T-helper 2 cell treated with Interferon-gamma antibody and Interleukin-4, amounts not matched to agents 5 μg/mL and 100 μg/mL, for 36 hours (primary cell): ENCODE measurements at regions not wholly inside any gene's neighbourhood (a gene's known extent, or its start where the extent isn't known, plus 50 kb on each side); places are given as distances from the start of the nearest gene placed in this dataset.

Experiments used
- DNase-seq: peaks from one replicate; pipeline ENCODE4 v3.0.0; 2021; ENCODE audit warnings: low spot score
- H3K27ac Mint-ChIP-seq: one replicate; pipeline ENCODE4 v1.8.0; 2021; ENCODE audit warnings: mild to moderate bottlenecking, mixed read lengths
- H3K27me3 Mint-ChIP-seq: one replicate; pipeline ENCODE4 v1.8.0; 2021; ENCODE audit warnings: low read depth, mixed read lengths
- H3K36me3 Mint-ChIP-seq: one replicate; pipeline ENCODE4 v1.8.0; 2021; ENCODE audit warnings: low read depth, mixed read lengths
- H3K4me1 Mint-ChIP-seq: one replicate; pipeline ENCODE4 v1.8.0; 2021; ENCODE audit warnings: low read depth, mixed read lengths
- H3K4me3 Mint-ChIP-seq: one replicate; pipeline ENCODE4 v1.8.0; 2022; ENCODE audit warnings: mild to moderate bottlenecking, moderate library complexity, mixed read lengths
- H3K9me3 Mint-ChIP-seq: one replicate; pipeline ENCODE4 v1.8.0; 2021; ENCODE audit warnings: mixed read lengths

DNA sequence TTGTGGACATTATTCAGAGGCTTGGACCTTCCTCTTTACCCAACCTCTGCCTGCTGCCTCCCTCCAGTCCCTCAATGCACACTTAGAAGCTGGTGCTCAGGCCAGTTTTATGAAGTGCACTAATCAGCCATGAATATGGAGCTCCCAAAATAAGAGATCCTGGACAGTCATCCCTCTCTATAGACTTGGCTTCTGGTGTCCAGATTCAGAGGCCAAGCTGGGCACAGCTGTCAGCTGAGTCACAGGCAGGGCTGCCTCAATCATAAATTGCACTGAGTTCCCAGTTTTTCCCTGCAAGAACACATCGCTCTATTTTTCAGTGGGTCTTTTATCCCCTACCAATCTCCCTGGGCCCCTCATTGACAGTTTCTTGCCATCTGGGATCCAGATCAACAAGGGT, 161.7 kb upstream of the CADM1 start:
- no peak for DNase-seq
- Mint-ChIP-seq H3K4me1 (no peaks in the 10 kb centered on the region), H3K9me3 (no peaks in the 10 kb centered on the region), H3K27me3 (peaks cover 6% of the 10 kb centered on the region), H3K36me3 (no peaks in the 10 kb centered on the region), H3K4me3 (no peak overlapping the region), H3K27ac (no peak overlapping the region)

DNA sequence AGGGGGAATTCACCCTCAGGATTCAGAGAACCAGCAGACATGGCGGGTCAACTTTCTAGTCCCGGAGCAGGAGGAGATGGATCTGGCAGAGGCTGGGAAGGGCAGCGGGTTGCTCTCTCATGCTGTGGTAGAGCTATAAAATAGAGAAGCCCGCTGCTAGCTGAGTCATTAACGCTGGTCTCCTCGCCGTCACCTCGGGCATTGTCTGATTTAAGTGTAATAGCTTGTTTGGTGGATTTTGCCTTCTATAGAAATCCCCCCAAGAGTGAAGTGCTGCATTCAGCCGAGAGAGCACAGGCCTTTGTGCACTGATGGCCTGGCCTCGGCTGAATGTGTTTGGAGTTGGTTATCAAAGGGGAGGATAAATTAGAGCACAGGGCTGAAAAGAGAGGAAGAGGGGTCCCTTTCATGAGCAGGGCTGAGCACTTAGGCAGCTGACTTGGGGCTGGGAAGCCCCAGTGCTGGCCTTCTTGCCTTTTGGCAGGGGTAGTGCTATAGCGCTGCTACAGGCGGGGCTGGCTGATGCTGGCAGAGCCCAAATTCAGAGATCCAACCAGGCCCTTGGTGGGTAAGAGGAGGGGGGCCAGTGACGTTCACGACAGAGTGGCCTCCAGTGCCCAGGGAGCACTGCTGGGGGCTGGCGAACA, 161.1 kb upstream of the CADM1 start:
- no peaks in the 10 kb centered on the region for H3K36me3 Mint-ChIP-seq
- no peak overlapping the region for H3K4me3 Mint-ChIP-seq
- H3K9me3 Mint-ChIP-seq = no peaks in the 10 kb centered on the region
- DNase-seq = no peak
- no peaks in the 10 kb centered on the region for H3K4me1 Mint-ChIP-seq
- peaks cover 13% of the 10 kb centered on the region for H3K27me3 Mint-ChIP-seq
- no peak overlapping the region for H3K27ac Mint-ChIP-seq

DNA sequence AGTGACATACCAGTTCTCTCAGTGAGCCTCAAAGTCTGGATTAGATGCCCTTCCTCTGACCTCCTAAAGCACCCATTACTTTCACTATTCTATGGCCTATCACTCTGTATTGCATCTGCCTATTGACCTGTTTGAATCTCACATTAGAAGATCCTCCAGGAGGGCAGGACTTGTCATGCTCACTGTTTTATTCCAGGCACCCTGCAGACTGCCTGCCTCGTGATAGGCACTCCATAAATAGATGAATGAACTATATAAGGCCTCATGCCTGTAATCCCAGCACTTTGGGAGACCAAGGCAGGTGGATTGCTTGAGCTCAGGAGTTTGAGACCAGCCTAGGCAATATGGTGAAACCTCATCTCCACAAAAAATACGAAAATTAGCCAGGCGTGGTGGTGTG, 160.1 kb upstream of the CADM1 start:
- H3K27me3 Mint-ChIP-seq = peaks cover 20% of the 10 kb centered on the region
- no peak overlapping the region for H3K4me3 Mint-ChIP-seq
- H3K4me1 Mint-ChIP-seq = no peaks in the 10 kb centered on the region
- no peak for DNase-seq
- H3K36me3 Mint-ChIP-seq = no peaks in the 10 kb centered on the region
- no peak overlapping the region for H3K27ac Mint-ChIP-seq
- H3K9me3 Mint-ChIP-seq = no peaks in the 10 kb centered on the region

DNA sequence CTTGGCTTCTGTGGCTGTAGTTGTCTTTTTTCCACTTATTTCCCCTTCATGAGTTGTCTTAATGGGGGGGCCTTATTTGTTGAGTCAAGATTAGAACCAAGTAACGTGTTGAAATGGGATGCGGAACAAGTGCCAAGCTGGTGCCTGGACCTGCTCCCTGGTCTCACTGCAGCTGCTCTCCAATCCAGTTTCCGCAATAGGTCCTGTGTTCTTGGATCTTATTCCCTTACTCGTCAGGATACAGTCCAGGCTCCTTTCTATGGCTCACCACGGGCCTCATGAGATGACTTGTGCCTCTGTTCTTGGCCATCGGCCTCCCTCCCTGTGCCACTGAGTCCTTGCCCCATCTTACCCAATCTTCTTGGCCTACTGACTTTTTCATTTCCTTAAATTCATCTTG, 159.6 kb upstream of the CADM1 start:
- H3K4me1 Mint-ChIP-seq = no peaks in the 10 kb centered on the region
- no peak for DNase-seq
- no peak overlapping the region for H3K4me3 Mint-ChIP-seq
- H3K9me3 Mint-ChIP-seq = no peaks in the 10 kb centered on the region
- H3K27me3 Mint-ChIP-seq = peaks cover 26% of the 10 kb centered on the region
- H3K36me3 Mint-ChIP-seq = no peaks in the 10 kb centered on the region
- H3K27ac Mint-ChIP-seq = no peak overlapping the region

DNA sequence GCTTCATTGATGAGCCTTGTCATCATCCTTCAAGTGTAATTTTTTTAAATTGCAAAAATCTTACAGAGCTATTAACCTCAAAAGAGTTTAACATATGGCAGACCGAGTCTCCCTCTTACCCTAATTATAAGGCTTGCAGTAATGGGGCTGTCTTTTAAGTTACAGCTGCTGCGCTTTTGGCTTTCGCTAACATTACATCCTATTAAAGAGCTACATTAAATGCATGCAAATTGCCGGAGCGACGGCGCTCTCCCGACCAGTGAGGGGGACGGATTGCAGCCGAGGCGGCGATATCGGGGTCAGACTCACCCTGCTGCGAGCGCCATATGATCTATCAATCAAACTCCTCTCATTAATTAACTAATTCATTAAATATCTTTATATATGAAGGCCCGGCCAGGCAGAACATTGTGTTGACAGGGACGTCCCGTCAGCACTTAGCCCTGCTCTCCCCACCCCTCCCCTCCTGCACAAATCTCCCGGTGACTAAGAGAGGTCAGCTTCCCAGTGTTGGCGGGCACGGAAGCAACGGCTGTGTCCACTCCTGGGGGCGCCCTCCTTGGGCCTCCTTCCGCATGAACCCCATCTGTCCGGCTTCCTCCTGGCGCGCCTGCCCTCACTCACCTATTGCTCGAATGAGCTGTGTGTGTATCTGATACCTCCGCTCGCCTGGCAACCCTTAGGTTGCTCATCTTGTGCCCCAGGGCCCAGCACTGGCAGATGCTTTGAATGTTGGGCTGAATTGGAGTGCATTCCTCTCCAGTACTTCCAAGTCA, 156.0 kb upstream of the CADM1 start:
- H3K4me1 Mint-ChIP-seq = no peaks in the 10 kb centered on the region
- no peak overlapping the region for H3K27ac Mint-ChIP-seq
- H3K4me3 Mint-ChIP-seq = no peak overlapping the region
- no peaks in the 10 kb centered on the region for H3K9me3 Mint-ChIP-seq
- DNase-seq = no peak
- H3K27me3 Mint-ChIP-seq = peaks cover 40% of the 10 kb centered on the region
- no peaks in the 10 kb centered on the region for H3K36me3 Mint-ChIP-seq

DNA sequence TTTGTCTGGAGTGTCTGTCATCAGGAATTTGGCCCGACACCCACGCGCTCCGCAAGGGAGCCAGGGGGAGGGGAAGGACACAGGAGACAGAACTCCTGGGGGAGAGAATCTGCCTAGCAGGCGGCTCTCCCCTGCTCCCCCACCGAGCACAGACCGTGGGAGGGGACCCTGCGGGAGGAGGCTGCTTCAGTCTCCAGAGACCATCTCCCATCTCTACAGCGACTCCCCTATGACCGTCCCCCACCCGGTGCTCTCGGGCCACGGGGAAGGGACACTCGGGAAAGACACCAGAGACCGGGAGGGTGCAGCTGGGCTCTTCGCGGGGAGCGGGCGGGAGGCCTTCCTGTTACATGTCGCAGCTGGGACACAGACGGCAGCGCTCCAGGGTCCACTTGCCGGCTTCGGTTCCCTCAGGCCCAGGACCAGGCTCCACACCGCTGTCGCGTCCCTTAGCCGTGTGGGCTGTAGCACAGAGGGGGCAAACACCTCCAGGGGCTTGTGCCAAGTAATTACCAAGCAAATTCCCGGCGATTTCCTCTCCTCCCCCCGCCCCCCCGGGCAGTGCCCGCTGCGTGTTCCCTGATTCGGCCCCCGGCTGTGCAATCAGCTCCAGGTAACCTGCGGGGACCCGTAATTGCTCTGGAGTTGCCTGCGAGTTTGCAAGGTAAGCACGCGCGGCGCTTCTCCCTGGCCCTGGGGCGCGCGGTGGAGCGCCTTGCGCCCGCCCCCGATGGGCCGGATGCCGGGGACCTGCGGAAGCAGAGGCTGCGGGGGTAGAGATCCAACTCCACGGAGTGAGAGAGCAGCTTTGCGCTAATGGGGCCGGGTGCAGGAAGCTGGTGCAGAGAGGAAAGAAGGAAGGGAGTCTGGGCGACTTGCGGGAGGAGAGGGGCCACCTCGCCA, 155.1 kb upstream of the CADM1 start:
- DNase-seq = no peak
- no peaks in the 10 kb centered on the region for H3K9me3 Mint-ChIP-seq
- H3K4me1 Mint-ChIP-seq = no peaks in the 10 kb centered on the region
- H3K4me3 Mint-ChIP-seq = no peak overlapping the region
- no peak overlapping the region for H3K27ac Mint-ChIP-seq
- H3K27me3 Mint-ChIP-seq = peaks cover 40% of the 10 kb centered on the region
- no peaks in the 10 kb centered on the region for H3K36me3 Mint-ChIP-seq

GRCh38 chr11:115657586-115657985, 153.4 kb upstream of the CADM1 start:
- no peaks in the 10 kb centered on the region for H3K9me3 Mint-ChIP-seq
- H3K36me3 Mint-ChIP-seq = no peaks in the 10 kb centered on the region
- H3K27ac Mint-ChIP-seq = no peak overlapping the region
- H3K4me1 Mint-ChIP-seq = no peaks in the 10 kb centered on the region
- H3K27me3 Mint-ChIP-seq = peaks cover 40% of the 10 kb centered on the region
- H3K4me3 Mint-ChIP-seq = no peak overlapping the region
- no peak for DNase-seq

DNA sequence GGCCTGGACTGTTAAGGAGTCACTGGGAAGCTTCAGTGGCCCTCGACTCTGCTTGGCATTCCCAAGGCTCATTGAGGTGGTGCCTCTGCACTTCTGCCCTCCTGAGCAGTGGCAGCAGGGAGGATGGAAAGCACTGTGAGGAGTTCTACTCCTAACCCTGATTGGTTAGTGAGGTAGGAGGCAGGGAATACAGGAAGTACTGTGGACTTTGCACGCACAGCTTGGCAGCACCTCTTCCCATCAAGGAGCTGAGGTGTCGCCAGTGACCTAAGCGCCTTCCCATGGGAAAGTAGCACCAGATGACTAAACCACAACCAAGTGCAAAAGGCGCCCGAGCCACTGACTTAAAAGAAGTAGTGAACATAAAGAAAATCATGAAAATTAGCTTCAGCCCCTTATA, 152.5 kb upstream of the CADM1 start:
- no peak overlapping the region for H3K4me3 Mint-ChIP-seq
- H3K36me3 Mint-ChIP-seq = no peaks in the 10 kb centered on the region
- H3K27ac Mint-ChIP-seq = no peak overlapping the region
- no peak for DNase-seq
- H3K4me1 Mint-ChIP-seq = no peaks in the 10 kb centered on the region
- no peaks in the 10 kb centered on the region for H3K9me3 Mint-ChIP-seq
- H3K27me3 Mint-ChIP-seq = peaks cover 38% of the 10 kb centered on the region

GRCh38 chr11:115656041-115656440, 151.8 kb upstream of the CADM1 start:
- DNase-seq = no peak
- Mint-ChIP-seq H3K4me3 (no peak overlapping the region), H3K27ac (no peak overlapping the region), H3K9me3 (no peaks in the 10 kb centered on the region), H3K36me3 (no peaks in the 10 kb centered on the region), H3K4me1 (no peaks in the 10 kb centered on the region), H3K27me3 (peaks cover 34% of the 10 kb centered on the region)

GRCh38 chr11:115654792-115655191, 150.6 kb upstream of the CADM1 start:
- H3K27me3 Mint-ChIP-seq = peaks cover 23% of the 10 kb centered on the region
- no peak overlapping the region for H3K4me3 Mint-ChIP-seq
- DNase-seq = no peak
- no peak overlapping the region for H3K27ac Mint-ChIP-seq
- no peaks in the 10 kb centered on the region for H3K36me3 Mint-ChIP-seq
- no peaks in the 10 kb centered on the region for H3K9me3 Mint-ChIP-seq
- H3K4me1 Mint-ChIP-seq = no peaks in the 10 kb centered on the region

DNA sequence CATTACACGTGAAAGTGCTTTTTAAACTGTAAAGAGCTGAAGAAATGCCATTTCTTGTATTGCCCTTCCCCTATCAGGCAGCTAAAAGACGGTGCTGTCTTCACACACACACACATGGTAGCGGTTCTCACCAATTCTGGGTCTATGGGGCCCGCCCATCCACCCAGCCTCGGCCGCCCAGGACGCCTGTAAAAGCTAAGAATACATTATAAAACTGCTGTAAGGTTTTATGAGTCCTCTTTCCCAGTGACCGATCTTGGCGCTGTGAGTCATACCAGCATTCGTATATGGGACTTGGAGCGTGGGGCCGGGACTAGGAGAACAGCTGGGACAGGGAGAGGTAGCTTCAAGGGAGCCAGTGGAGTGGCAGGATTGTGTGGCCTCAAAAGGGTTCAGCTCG, 149.7 kb upstream of the CADM1 start:
- H3K4me3 Mint-ChIP-seq = no peak overlapping the region
- H3K36me3 Mint-ChIP-seq = no peaks in the 10 kb centered on the region
- H3K27me3 Mint-ChIP-seq = peaks cover 15% of the 10 kb centered on the region
- H3K4me1 Mint-ChIP-seq = no peaks in the 10 kb centered on the region
- no peak overlapping the region for H3K27ac Mint-ChIP-seq
- H3K9me3 Mint-ChIP-seq = no peaks in the 10 kb centered on the region
- DNase-seq = no peak

- Mint-ChIP-seq H3K4me1 (no peaks in the 10 kb centered on the region), H3K36me3 (no peaks in the 10 kb centered on the region), H3K27ac (no peak overlapping the region), H3K9me3 (no peaks in the 10 kb centered on the region), H3K27me3 (peaks cover 9% of the 10 kb centered on the region), H3K4me3 (no peak overlapping the region)
- DNase-seq = no peak
Observed at GRCh38 chr11:115653076-115653475, 148.9 kb upstream of the CADM1 start.

GRCh38 chr11:115652496-115652895, 148.3 kb upstream of the CADM1 start:
- Mint-ChIP-seq H3K4me1 (no peaks in the 10 kb centered on the region), H3K27ac (no peak overlapping the region), H3K9me3 (no peaks in the 10 kb centered on the region), H3K27me3 (peaks cover 8% of the 10 kb centered on the region), H3K4me3 (no peak overlapping the region), H3K36me3 (no peaks in the 10 kb centered on the region)
- DNase-seq = no peak

DNA sequence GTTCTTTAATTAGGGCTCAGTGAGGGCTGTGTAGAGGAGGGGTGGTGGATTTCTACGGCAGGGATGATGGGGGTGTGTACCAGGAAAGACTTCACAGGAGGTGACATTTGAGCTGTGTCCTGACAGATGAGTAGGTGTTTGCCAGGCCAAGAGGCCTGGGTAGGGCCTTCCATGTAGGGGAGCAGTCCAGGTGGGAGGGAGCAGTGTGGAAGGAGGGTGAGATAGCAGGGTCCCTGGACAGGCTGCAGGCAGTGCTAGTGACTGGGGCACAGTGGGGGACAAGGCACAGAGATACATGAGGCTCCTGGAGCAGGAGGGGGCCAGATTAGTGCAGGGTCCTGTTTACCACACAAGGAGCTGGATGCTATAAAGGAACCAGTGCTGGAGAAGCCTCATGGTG, 147.9 kb upstream of the CADM1 start:
- no peak overlapping the region for H3K27ac Mint-ChIP-seq
- no peak overlapping the region for H3K4me3 Mint-ChIP-seq
- no peak for DNase-seq
- no peaks in the 10 kb centered on the region for H3K36me3 Mint-ChIP-seq
- no peaks in the 10 kb centered on the region for H3K9me3 Mint-ChIP-seq
- peaks cover 3% of the 10 kb centered on the region for H3K27me3 Mint-ChIP-seq
- no peaks in the 10 kb centered on the region for H3K4me1 Mint-ChIP-seq
